ENCODE measurements at regions not wholly inside any gene's neighbourhood (a gene's known extent, or its start where the extent isn't known, plus 50 kb on each side); places are given as distances from the start of the nearest gene placed in this dataset.

- in situ Hi-C loops (cut with MboI; ENCODE audit: low sequenced_read_pairs): no loop called here
Observed at GRCh38 chr2:221848286-221848685, 276.2 kb upstream of the EPHA4 start.

- in situ Hi-C loops (cut with MboI; ENCODE audit: low sequenced_read_pairs): no loop called here
Observed at GRCh38 chr2:221845021-221845365, 272.9 kb upstream of the EPHA4 start.

- in situ Hi-C loops (cut with MboI; ENCODE audit: low sequenced_read_pairs): no loop called here
Observed at GRCh38 chr2:221844212-221845020, 272.3 kb upstream of the EPHA4 start.

- in situ Hi-C loops (cut with MboI; ENCODE audit: low sequenced_read_pairs): no loop called here
Observed at GRCh38 chr2:221836095-221836494, 264.0 kb upstream of the EPHA4 start.

GRCh38 chr2:221833966-221834365 lies 261.9 kb upstream of the EPHA4 start:
- in situ Hi-C loops (cut with MboI; ENCODE audit: low sequenced_read_pairs): no loop called here

GRCh38 chr2:221831051-221831450 lies 258.9 kb upstream of the EPHA4 start:
- in situ Hi-C loops (cut with MboI; ENCODE audit: low sequenced_read_pairs): no loop called here

GRCh38 chr2:221822416-221822815 lies 250.3 kb upstream of the EPHA4 start:
- in situ Hi-C loops (cut with MboI; ENCODE audit: low sequenced_read_pairs): no loop called here

- in situ Hi-C loops (cut with MboI; ENCODE audit: low sequenced_read_pairs): no loop called here
Observed at GRCh38 chr2:221818616-221819320, 246.7 kb upstream of the EPHA4 start.

- in situ Hi-C loops (cut with MboI; ENCODE audit: low sequenced_read_pairs): no loop called here
Observed at GRCh38 chr2:221817878-221818277, 245.8 kb upstream of the EPHA4 start.

- in situ Hi-C loops (cut with MboI; ENCODE audit: low sequenced_read_pairs): no loop called here
Observed at GRCh38 chr2:221817052-221817451, 244.9 kb upstream of the EPHA4 start.

- in situ Hi-C loops (cut with MboI; ENCODE audit: low sequenced_read_pairs): no loop called here
Observed at GRCh38 chr2:221816566-221816965, 244.5 kb upstream of the EPHA4 start.

GRCh38 chr2:221810650-221811049 lies 238.5 kb upstream of the EPHA4 start:
- in situ Hi-C loops (cut with MboI; ENCODE audit: low sequenced_read_pairs): no loop called here

- in situ Hi-C loops (cut with MboI; ENCODE audit: low sequenced_read_pairs): no loop called here
Observed at GRCh38 chr2:221810245-221810644, 238.1 kb upstream of the EPHA4 start.

- in situ Hi-C loops (cut with MboI; ENCODE audit: low sequenced_read_pairs): no loop called here
Observed at GRCh38 chr2:221808488-221808887, 236.4 kb upstream of the EPHA4 start.

- in situ Hi-C loops (cut with MboI; ENCODE audit: low sequenced_read_pairs): no loop called here
Observed at GRCh38 chr2:221807706-221808105, 235.6 kb upstream of the EPHA4 start.

- in situ Hi-C loops (cut with MboI; ENCODE audit: low sequenced_read_pairs): no loop called here
Observed at GRCh38 chr2:221802089-221802488, 230.0 kb upstream of the EPHA4 start.

- in situ Hi-C loops (cut with MboI; ENCODE audit: low sequenced_read_pairs): no loop called here
Observed at GRCh38 chr2:221792971-221793521, 220.9 kb upstream of the EPHA4 start.

GRCh38 chr2:221791844-221792243 lies 219.7 kb upstream of the EPHA4 start:
- in situ Hi-C loops (cut with MboI; ENCODE audit: low sequenced_read_pairs): no loop called here

- in situ Hi-C loops (cut with MboI; ENCODE audit: low sequenced_read_pairs): no loop called here
Observed at GRCh38 chr2:221787561-221787960, 215.5 kb upstream of the EPHA4 start.

- in situ Hi-C loops (cut with MboI; ENCODE audit: low sequenced_read_pairs): no loop called here
Observed at GRCh38 chr2:221786297-221786926, 214.3 kb upstream of the EPHA4 start.

- in situ Hi-C loops (cut with MboI; ENCODE audit: low sequenced_read_pairs): no loop called here
Observed at GRCh38 chr2:221780281-221780688, 208.2 kb upstream of the EPHA4 start.

GRCh38 chr2:221779614-221780067 lies 207.5 kb upstream of the EPHA4 start:
- in situ Hi-C loops (cut with MboI; ENCODE audit: low sequenced_read_pairs): no loop called here
